H1 (cell line): ENCODE measurements at regions not wholly inside any gene's neighbourhood (a gene's known extent, or its start where the extent isn't known, plus 50 kb on each side); places are given as distances from the start of the nearest gene placed in this dataset.

Experiments used
- CTCF ChIA-PET: fragments of 300-600 bp; sonication (Branson Sonifier 250); formaldehyde crosslinking; loops from one replicate; lab custom pipeline; 2021; ENCODE audit not compliant: partially characterized antibody; lab: Charles Lee
- POLR2A ChIA-PET: fragments of 300-600 bp; sonication (Branson Sonifier 250); formaldehyde crosslinking; loops from one replicate; lab custom pipeline; 2021; ENCODE audit warnings: inconsistent platforms; ENCODE audit not compliant: partially characterized antibody; lab: Charles Lee
- DNase-seq, 2 experiments: peaks; one replicate each; pipeline versions ENCODE4 v3.0.0 to v3.0.0-alpha.2; 2010 to 2022; ENCODE audit warnings: low spot score in 2 of 2, low read depth in 1 of 2, mixed read lengths in 1 of 2
- FAIRE-seq: peaks from 2 replicates; lab custom pipeline; 2011; peaks lifted over from hg19 to GRCh38; lab: Jason Lieb, UNC
- H2AFZ ChIP-seq: 2 replicates; pipeline ENCODE4 v1.8.1; 2012; ENCODE audit warnings: low read length, inconsistent platforms
- H2AK5ac ChIP-seq: 2 replicates; pipeline ENCODE4 v1.6.1; 2013; ENCODE audit warnings: low read depth, low read length
- H2BK120ac ChIP-seq: replicated peaks from 2 replicates; pipeline ENCODE3; 2013; ENCODE audit warnings: low read depth, low read length, inconsistent platforms
- H2BK12ac ChIP-seq: 2 replicates; pipeline ENCODE4 v1.6.1; 2013; ENCODE audit warnings: low read depth, low read length
- H2BK15ac ChIP-seq: 2 replicates; pipeline ENCODE4 v1.6.1; 2013; ENCODE audit warnings: low read length
- H2BK20ac ChIP-seq: 2 replicates; pipeline ENCODE4 v1.6.1; 2013; ENCODE audit warnings: low read length
- H2BK5ac ChIP-seq: 2 replicates; pipeline ENCODE4 v1.6.1; 2013; ENCODE audit warnings: low read depth, low read length
- H3K14ac ChIP-seq: 2 replicates; pipeline ENCODE4 v1.6.1; 2013; ENCODE audit warnings: inconsistent platforms; ENCODE audit not compliant: insufficient read length
- H3K18ac ChIP-seq: 2 replicates; pipeline ENCODE4 v1.6.1; 2013; ENCODE audit warnings: low read length; ENCODE audit errors: extremely low read depth
- H3K23ac ChIP-seq: 2 replicates; pipeline ENCODE4 v1.6.1; 2013; ENCODE audit warnings: inconsistent platforms; ENCODE audit not compliant: insufficient read length
- H3K23me2 ChIP-seq: 2 replicates; pipeline ENCODE4 v1.6.1; 2013; ENCODE audit warnings: low read depth, low read length
- H3K27ac ChIP-seq: 2 replicates; pipeline ENCODE4 v1.6.1; 2011; ENCODE audit warnings: low read depth, low read length, inconsistent platforms
- H3K27me3 ChIP-seq, 4 experiments: replicated peaks in 1 of 4; 1 replicate in 1 of 4; 2 replicates in 3 of 4; pipeline versions ENCODE4 v1.6.1 to v1.8.1; 2011 to 2013; ENCODE audit warnings: low read length in 3 of 4, mild to moderate bottlenecking in 3 of 4, inconsistent platforms in 2 of 4, mixed read lengths in 2 of 4, moderate library complexity in 1 of 4; ENCODE audit not compliant: control insufficient read depth in 3 of 4, insufficient read depth in 3 of 4; ENCODE audit errors: extremely low read depth in 1 of 4
- H3K36me3 ChIP-seq, 4 experiments: 2 replicates each; pipeline versions ENCODE4 v1.6.1 to v1.8.1; 2011 to 2013; ENCODE audit warnings: mild to moderate bottlenecking in 4 of 4, low read length in 3 of 4, moderate library complexity in 2 of 4, control low read depth in 1 of 4, inconsistent platforms in 1 of 4; ENCODE audit not compliant: insufficient read depth in 4 of 4, control insufficient read depth in 2 of 4
- H3K4ac ChIP-seq: replicated peaks from 2 replicates; pipeline ENCODE3; 2013; ENCODE audit warnings: low read length, low read depth, mixed read lengths, inconsistent platforms; ENCODE audit not compliant: insufficient read length
- H3K4me1 ChIP-seq, 4 experiments: replicated peaks in 1 of 4; 1 replicate in 1 of 4; 2 replicates in 3 of 4; pipeline versions ENCODE4 v1.6.1 to v1.8.1; 2011 to 2013; ENCODE audit warnings: low read length in 3 of 4, inconsistent platforms in 2 of 4, mixed read lengths in 1 of 4; ENCODE audit not compliant: insufficient read depth in 4 of 4, control insufficient read depth in 3 of 4
- H3K4me2 ChIP-seq, 2 experiments: 2 replicates each; pipeline versions ENCODE4 v1.6.1 to v1.8.1; 2011 to 2013; ENCODE audit warnings: low read depth in 2 of 2, low read length in 2 of 2, control low read depth in 1 of 2, inconsistent platforms in 1 of 2, mild to moderate bottlenecking in 1 of 2; ENCODE audit not compliant: insufficient read depth in 1 of 2
- H3K4me3 ChIP-seq, 4 experiments: fragments of 200-600, 300-600 bp in 1 of 4; sonication (generic), shearing (Covaris generic), sonication (Bioruptor Twin) in 1 of 4; 2 replicates each; pipeline versions ENCODE4 v1.5.1 to v1.8.1; 2011 to 2016; ENCODE audit warnings: low read length in 4 of 4, low read depth in 3 of 4, control low read depth in 2 of 4, inconsistent platforms in 2 of 4, mild to moderate bottlenecking in 2 of 4, mixed read lengths in 1 of 4, moderate library complexity in 1 of 4; ENCODE audit not compliant: insufficient read depth in 2 of 4; ENCODE audit errors: extremely low read depth in 1 of 4
- H3K56ac ChIP-seq: replicated peaks from 2 replicates; pipeline ENCODE3; 2013; ENCODE audit warnings: low read depth, mild to moderate bottlenecking, mixed read lengths, low read length, inconsistent platforms; ENCODE audit not compliant: insufficient read length
- H3K79me1 ChIP-seq: 2 replicates; pipeline ENCODE4 v1.6.1; 2013; ENCODE audit warnings: low read depth, low read length, control low read depth
- H3K79me2 ChIP-seq, 2 experiments: 2 replicates each; pipeline versions ENCODE4 v1.6.1 to v1.8.1; 2012 to 2013; ENCODE audit warnings: low read length in 2 of 2, mild to moderate bottlenecking in 2 of 2, inconsistent platforms in 1 of 2; ENCODE audit not compliant: insufficient read depth in 2 of 2, control insufficient read depth in 1 of 2
- H3K9ac ChIP-seq, 4 experiments: replicated peaks in 1 of 4; 1 replicate in 1 of 4; 2 replicates in 3 of 4; pipeline versions ENCODE4 v1.6.1 to v1.8.1; 2011 to 2013; ENCODE audit warnings: low read depth in 3 of 4, low read length in 3 of 4, control low read depth in 2 of 4, mild to moderate bottlenecking in 2 of 4, moderate library complexity in 2 of 4, inconsistent platforms in 1 of 4; ENCODE audit errors: extremely low read depth in 1 of 4
- H3K9me3 ChIP-seq, 2 experiments: 2 replicates each; pipeline versions ENCODE4 v1.6.1 to v1.8.1; 2012 to 2013; ENCODE audit warnings: mild to moderate bottlenecking in 2 of 2, moderate library complexity in 2 of 2, control low read depth in 1 of 2, inconsistent platforms in 1 of 2, low read depth in 1 of 2, low read length in 1 of 2, mixed read lengths in 1 of 2; ENCODE audit not compliant: insufficient read depth in 2 of 2
- H4K20me1 ChIP-seq, 2 experiments: replicated peaks in 1 of 2; 2 replicates each; pipeline versions ENCODE3 to v1.8.1; 2011 to 2013; ENCODE audit warnings: inconsistent platforms in 2 of 2, low read length in 2 of 2, mild to moderate bottlenecking in 1 of 2; ENCODE audit not compliant: insufficient read depth in 2 of 2, control insufficient read depth in 1 of 2
- H4K5ac ChIP-seq: 2 replicates; pipeline ENCODE4 v1.6.1; 2013; ENCODE audit warnings: low read length, low read depth, mixed read lengths, inconsistent platforms; ENCODE audit not compliant: insufficient read length
- H4K8ac ChIP-seq: 2 replicates; pipeline ENCODE4 v1.8.0; 2013; ENCODE audit warnings: mild to moderate bottlenecking, moderate library complexity, low read length, inconsistent platforms; ENCODE audit not compliant: insufficient read depth; ENCODE audit errors: extremely low read depth
- H4K91ac ChIP-seq: replicated peaks from 2 replicates; pipeline ENCODE3; 2013; ENCODE audit warnings: low read length, mixed read lengths, inconsistent platforms; ENCODE audit not compliant: insufficient read length
- ASH2L ChIP-seq: fragments of 200-600, 300-600 bp; sonication (generic); IDR thresholded peaks from one replicate; pipeline ENCODE4 v1.7.1; 2017; ENCODE audit warnings: low read length
- BRCA1 ChIP-seq: IDR thresholded peaks from 2 replicates; pipeline ENCODE4 v1.6.1; 2012; ENCODE audit warnings: low read depth, low read length, improper control_type of control experiment
- EZH2 ChIP-seq: fragments of 200-600 bp; sonication (generic); IDR thresholded peaks from 2 replicates; pipeline ENCODE4 v1.7.1; 2012; ENCODE audit warnings: low read depth, mild to moderate bottlenecking, moderate library complexity, low read length, inconsistent platforms; ENCODE audit not compliant: severe bottlenecking
- KDM4A ChIP-seq: IDR thresholded peaks from one replicate; pipeline ENCODE4 v1.7.1; 2012; ENCODE audit warnings: low read depth, mild to moderate bottlenecking, moderate library complexity, low read length, inconsistent platforms; ENCODE audit not compliant: severe bottlenecking
- KDM5A ChIP-seq: fragments of 200-600 bp; IDR thresholded peaks from 2 replicates; pipeline ENCODE4 v1.7.1; 2012; ENCODE audit warnings: mild to moderate bottlenecking, low read length, inconsistent platforms, mixed read lengths
- PHF8 ChIP-seq: fragments of 200-600 bp; sonication (generic); conservative IDR thresholded peaks from 2 replicates; pipeline ENCODE4 v1.7.1; 2012; ENCODE audit warnings: low read depth, mild to moderate bottlenecking, inconsistent platforms, low read length, moderate library complexity
- POLR2A ChIP-seq, 2 experiments: IDR thresholded peaks; 1 replicate in 1 of 2; 2 replicates in 1 of 2; pipeline ENCODE4 v1.6.1; 2011; ENCODE audit warnings: low read depth in 2 of 2, low read length in 2 of 2, mild to moderate bottlenecking in 2 of 2; ENCODE audit errors: control extremely low read depth in 1 of 2
- POLR2AphosphoS5 ChIP-seq: IDR thresholded peaks from 2 replicates; pipeline ENCODE4 v1.6.1; 2011; ENCODE audit warnings: low read depth, low read length
- SIX5 ChIP-seq: IDR thresholded peaks from 2 replicates; pipeline ENCODE4 v1.6.1; 2011; ENCODE audit warnings: mild to moderate bottlenecking, low read depth, low read length
- SP2 ChIP-seq: IDR thresholded peaks from 2 replicates; pipeline ENCODE4 v1.6.1; 2012; ENCODE audit warnings: mild to moderate bottlenecking, low read length, inconsistent platforms
- TCF12 ChIP-seq: IDR thresholded peaks from 2 replicates; pipeline ENCODE4 v1.6.1; 2011; ENCODE audit warnings: low read depth, mild to moderate bottlenecking, low read length
- ZNF274 ChIP-seq: IDR thresholded peaks from 2 replicates; pipeline ENCODE4 v1.7.0; 2012; ENCODE audit warnings: low read length, borderline replicate concordance; ENCODE audit errors: extremely low read depth
- WGBS, 2 experiments: shearing (Covaris generic) in 1 of 2; methylation state at CpG; one replicate each; pipeline versions ENCODE4 v1.1.6 to v1.1.7; 2013 to 2015; ENCODE audit warnings: low lambda C conversion rate in 2 of 2, mixed read lengths in 2 of 2, inconsistent platforms in 1 of 2, low coverage in 1 of 2, missing lambda C conversion rate in 1 of 2; ENCODE audit not compliant: insufficient replicate concordance in 2 of 2, insufficient coverage in 1 of 2, insufficient read length in 1 of 2; ENCODE audit errors: extremely low coverage in 1 of 2, missing lambda C conversion rate in 1 of 2; 5-methylcytosine and 5-hydroxymethylcytosine counted together
- TF ChIP-seq, protein P1 (sequence below): IDR thresholded peaks from 2 replicates; pipeline ENCODE4 v1.6.1; 2012; ENCODE audit warnings: inconsistent platforms
- TF ChIP-seq, protein P2 (sequence below): IDR thresholded peaks from 2 replicates; pipeline ENCODE4 v1.6.1; 2012; ENCODE audit warnings: low read length, inconsistent platforms

DNA sequence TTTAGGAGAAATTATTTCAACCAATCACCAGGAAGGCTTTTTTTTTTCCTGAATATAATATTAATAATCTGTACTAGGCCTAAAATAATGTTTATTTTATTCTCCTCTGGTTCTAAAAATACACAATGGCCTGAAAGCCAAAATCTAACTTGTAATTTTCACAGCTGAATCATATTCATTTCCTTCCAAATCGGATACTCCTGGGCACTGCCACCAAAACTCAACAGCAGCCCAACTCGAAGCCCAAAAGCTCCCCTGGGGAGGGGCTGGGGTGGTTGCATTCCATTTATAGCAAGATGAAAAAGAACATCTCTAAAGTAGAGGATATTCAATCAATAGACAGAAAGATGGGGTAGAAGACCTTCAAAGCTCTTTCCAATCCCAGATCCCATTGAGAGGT, 100.5 kb upstream of the SETBP1 start:
- H2BK12ac ChIP-seq: no peak overlapping the region
- no peaks in the 10 kb centered on the region for H3K9me3 ChIP-seq
- H3K27ac ChIP-seq: no peak overlapping the region
- H3K4me2 ChIP-seq: no peak overlapping the region
- H2AK5ac ChIP-seq: no peak overlapping the region
- H2BK20ac ChIP-seq: no peak overlapping the region
- no peak overlapping the region for H2BK120ac ChIP-seq
- no peaks in the 10 kb centered on the region for H3K79me2 ChIP-seq
- no peaks in the 10 kb centered on the region for H4K20me1 ChIP-seq
- ChIA-PET POLR2A (no interaction called here), CTCF (interaction anchor here (0.7 to 3.0 kb wide), 10 partner anchors 10 to 610 kb away, joined by 3 to 24 read pairs (median 4); no protein-coding TSS in a partner anchor)
- 97% methylated on average over 2 of the region's 2 CpGs; no CpG with 5 or more reads in 1 of the 2 experiments for WGBS, 2 experiments
- FAIRE-seq: no peak
- H3K23ac ChIP-seq: no peak overlapping the region
- H3K4me1 ChIP-seq: no peaks in the 10 kb centered on the region
- no peaks in the 10 kb centered on the region for H3K27me3 ChIP-seq
- no peaks in the 10 kb centered on the region for H3K23me2 ChIP-seq
- H3K4ac ChIP-seq: no peak overlapping the region
- no peak overlapping the region for H4K5ac ChIP-seq
- H3K9ac ChIP-seq: no peak overlapping the region
- no peak overlapping the region for H3K14ac ChIP-seq
- no peak overlapping the region for H2BK15ac ChIP-seq
- H3K79me1 ChIP-seq: no peaks in the 10 kb centered on the region
- H3K56ac ChIP-seq: no peak overlapping the region
- H3K18ac ChIP-seq: no peak overlapping the region
- DNase-seq: no peak
- no peak overlapping the region for H3K4me3 ChIP-seq
- no peak overlapping the region for H2AFZ ChIP-seq
- H4K91ac ChIP-seq: no peak overlapping the region
- no peak overlapping the region for H4K8ac ChIP-seq
- H2BK5ac ChIP-seq: no peak overlapping the region
- no peaks in the 10 kb centered on the region for H3K36me3 ChIP-seq
- TF ChIP-seq ASH2L: no peak
- TF ChIP-seq KDM4A: no peak
- no peak for TF ChIP-seq BRCA1
- TF ChIP-seq SP2: no peak
- no peak for TF ChIP-seq EZH2
- TF ChIP-seq POLR2AphosphoS5: no peak
- no peak for TF ChIP-seq POLR2A (IDR thresholded peaks at IDR 0.05; ENCODE audit: control extremely low read depth in 1 of 2, low read depth in 2 of 2, low read length in 2 of 2)
- no peak for TF ChIP-seq SIX5
- TF ChIP-seq, protein P1, sequence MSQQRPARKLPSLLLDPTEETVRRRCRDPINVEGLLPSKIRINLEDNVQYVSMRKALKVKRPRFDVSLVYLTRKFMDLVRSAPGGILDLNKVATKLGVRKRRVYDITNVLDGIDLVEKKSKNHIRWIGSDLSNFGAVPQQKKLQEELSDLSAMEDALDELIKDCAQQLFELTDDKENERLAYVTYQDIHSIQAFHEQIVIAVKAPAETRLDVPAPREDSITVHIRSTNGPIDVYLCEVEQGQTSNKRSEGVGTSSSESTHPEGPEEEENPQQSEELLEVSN: no peak
- TF ChIP-seq, protein P2, sequence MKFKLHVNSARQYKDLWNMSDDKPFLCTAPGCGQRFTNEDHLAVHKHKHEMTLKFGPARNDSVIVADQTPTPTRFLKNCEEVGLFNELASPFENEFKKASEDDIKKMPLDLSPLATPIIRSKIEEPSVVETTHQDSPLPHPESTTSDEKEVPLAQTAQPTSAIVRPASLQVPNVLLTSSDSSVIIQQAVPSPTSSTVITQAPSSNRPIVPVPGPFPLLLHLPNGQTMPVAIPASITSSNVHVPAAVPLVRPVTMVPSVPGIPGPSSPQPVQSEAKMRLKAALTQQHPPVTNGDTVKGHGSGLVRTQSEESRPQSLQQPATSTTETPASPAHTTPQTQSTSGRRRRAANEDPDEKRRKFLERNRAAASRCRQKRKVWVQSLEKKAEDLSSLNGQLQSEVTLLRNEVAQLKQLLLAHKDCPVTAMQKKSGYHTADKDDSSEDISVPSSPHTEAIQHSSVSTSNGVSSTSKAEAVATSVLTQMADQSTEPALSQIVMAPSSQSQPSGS: no peak
- TF ChIP-seq KDM5A: no peak
- TF ChIP-seq ZNF274: no peak
- no peak for TF ChIP-seq TCF12
- TF ChIP-seq PHF8: no peak
